ENCODE measurements at regions not wholly inside any gene's neighbourhood (a gene's known extent, or its start where the extent isn't known, plus 50 kb on each side); places are given as distances from the start of the nearest gene placed in this dataset.

GRCh38 chr22:47605886-47606285 is 843.4 kb downstream of the TBC1D22A start:
- TF ChIP-seq EZH2 (IDR thresholded peaks at IDR 0.05; ENCODE audit: insufficient read depth, poor library complexity, severe bottlenecking) (no peak), EZH2phosphoT487 (IDR thresholded peaks at IDR 0.05; ENCODE audit: insufficient read depth, low read depth) (no peak)
